KMS-11 (cell line): ENCODE measurements at regions not wholly inside any gene's neighbourhood (a gene's known extent, or its start where the extent isn't known, plus 50 kb on each side); places are given as distances from the start of the nearest gene placed in this dataset.

Experiments
- H2AFZ ChIP-seq: fragments of 200-600 bp; sonication (generic); 2 replicates; pipeline ENCODE4 v1.6.1; 2016; ENCODE audit warnings: antibody characterized with exemption, mixed run types, low read depth
- H3K27ac ChIP-seq: fragments of 200-600 bp; sonication (generic); 2 replicates; pipeline ENCODE4 v1.6.1; 2016; ENCODE audit warnings: mild to moderate bottlenecking, mixed run types
- H3K27me3 ChIP-seq: fragments of 200-600 bp; sonication (generic); 2 replicates; pipeline ENCODE4 v1.6.1; 2017; ENCODE audit warnings: mild to moderate bottlenecking, low read depth, mixed run types, moderate library complexity; ENCODE audit not compliant: insufficient read depth
- H3K36me3 ChIP-seq: fragments of 200-600 bp; sonication (generic); 2 replicates; pipeline ENCODE4 v1.6.1; 2017; ENCODE audit warnings: mild to moderate bottlenecking, mixed run types; ENCODE audit not compliant: insufficient read depth
- H3K4me1 ChIP-seq: fragments of 200-600 bp; sonication (generic); 2 replicates; pipeline ENCODE4 v1.6.1; 2016; ENCODE audit warnings: mild to moderate bottlenecking, low read depth, mixed run types; ENCODE audit not compliant: poor library complexity, severe bottlenecking
- H3K4me2 ChIP-seq: fragments of 200-600 bp; sonication (generic); 2 replicates; pipeline ENCODE4 v1.7.0; 2016; ENCODE audit warnings: mild to moderate bottlenecking, mixed run types
- H3K4me3 ChIP-seq: fragments of 200-600 bp; sonication (generic); IDR thresholded peaks from 2 replicates; pipeline ENCODE4 v1.6.1; 2017; ENCODE audit warnings: low read depth, low read length, mixed read lengths; ENCODE audit not compliant: insufficient read depth
- H3K79me2 ChIP-seq: fragments of 200-600 bp; sonication (generic); 2 replicates; pipeline ENCODE4 v1.6.1; 2016; ENCODE audit warnings: low read depth, mixed run types; ENCODE audit not compliant: insufficient read depth
- H3K9ac ChIP-seq: fragments of 200-600 bp; sonication (generic); 2 replicates; pipeline ENCODE4 v1.6.1; 2016; ENCODE audit warnings: mild to moderate bottlenecking, mixed run types
- H4K20me1 ChIP-seq: fragments of 200-600 bp; sonication (generic); 2 replicates; pipeline ENCODE4 v1.6.1; 2016; ENCODE audit warnings: mild to moderate bottlenecking, mixed run types; ENCODE audit not compliant: insufficient read depth
- CTCF ChIP-seq: fragments of 200-600 bp; sonication (generic); conservative IDR thresholded peaks from 2 replicates; pipeline ENCODE4 v1.6.1; 2017; ENCODE audit warnings: low read depth, mild to moderate bottlenecking, antibody characterized with exemption, low read length, moderate library complexity, mixed read lengths

DNA sequence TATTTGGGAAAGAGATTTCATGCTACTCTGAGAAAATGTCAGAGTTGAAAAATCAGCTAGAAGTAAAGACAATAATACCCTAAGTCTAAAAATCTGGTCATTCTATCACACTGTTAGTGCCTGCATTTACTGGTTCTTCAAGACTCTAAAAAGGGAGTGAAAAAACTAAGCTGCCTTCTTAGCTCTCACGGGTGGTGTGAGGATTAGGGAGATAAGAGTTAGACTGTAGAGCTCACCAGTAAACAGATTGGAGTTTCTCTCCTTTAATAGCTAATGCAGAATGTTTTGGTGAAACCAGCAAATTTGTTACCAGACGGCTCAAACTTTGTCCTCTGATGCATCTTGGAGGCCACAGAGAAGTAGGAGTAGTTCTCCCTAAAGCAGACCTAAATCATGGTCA is 135.0 kb upstream of the OTX2 start:
- TF ChIP-seq CTCF, result no peak
- Histone ChIP-seq H3K79me2 (no peaks in the 10 kb centered on the region), H3K4me2 (no peak overlapping the region), H2AFZ (no peak overlapping the region), H4K20me1 (no peaks in the 10 kb centered on the region), H3K36me3 (no peaks in the 10 kb centered on the region), H3K9ac (no peak overlapping the region), H3K4me1 (no peaks in the 10 kb centered on the region), H3K27ac (no peak overlapping the region), H3K4me3 (no peak overlapping the region), H3K27me3 (no peaks in the 10 kb centered on the region)

DNA sequence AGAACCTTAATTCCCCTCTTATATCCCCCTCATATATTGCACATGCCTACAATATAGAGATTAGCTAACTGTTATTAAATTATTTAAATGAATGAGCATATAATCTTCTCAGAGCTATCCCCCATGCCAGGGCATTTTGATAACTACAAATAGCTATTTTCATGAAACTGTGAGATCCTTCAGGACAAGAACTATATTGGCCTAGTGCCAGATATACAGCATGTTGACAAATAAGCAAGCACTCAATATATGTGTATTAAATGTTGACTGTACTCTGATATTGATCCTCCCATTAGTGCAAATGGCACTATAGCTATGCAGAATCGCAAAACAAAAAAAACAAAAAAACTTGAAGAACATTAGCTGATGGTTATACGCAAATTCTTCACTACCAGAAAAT is 134.1 kb upstream of the OTX2 start:
- Histone ChIP-seq H3K27ac (no peak overlapping the region), H3K4me3 (no peak overlapping the region), H3K4me1 (no peaks in the 10 kb centered on the region), H3K36me3 (no peaks in the 10 kb centered on the region), H4K20me1 (no peaks in the 10 kb centered on the region), H3K27me3 (no peaks in the 10 kb centered on the region), H2AFZ (no peak overlapping the region), H3K9ac (no peak overlapping the region), H3K4me2 (no peak overlapping the region), H3K79me2 (no peaks in the 10 kb centered on the region)
- no peak for TF ChIP-seq CTCF

DNA sequence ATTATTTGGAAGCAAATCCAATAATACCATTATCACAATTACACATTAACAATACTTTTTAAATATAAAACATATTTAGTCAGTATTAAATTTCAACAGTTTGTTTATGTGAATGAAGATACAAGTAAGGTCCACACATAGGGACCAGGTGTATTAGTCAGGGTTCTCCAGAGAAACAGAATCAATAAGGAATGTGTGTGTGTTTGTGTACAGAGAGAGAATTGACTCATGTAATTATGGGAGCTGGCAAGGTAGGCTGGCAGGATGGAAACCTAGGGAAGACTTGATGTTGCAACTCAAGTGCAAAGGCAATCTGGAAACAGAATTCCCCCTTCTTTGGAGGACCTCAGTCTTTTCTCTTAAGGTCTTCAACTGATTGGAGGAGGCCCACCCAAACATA is 123.2 kb upstream of the OTX2 start:
- H3K36me3 ChIP-seq, result no peaks in the 10 kb centered on the region
- H3K4me2 ChIP-seq, result no peak overlapping the region
- no peaks in the 10 kb centered on the region for H3K4me1 ChIP-seq
- no peaks in the 10 kb centered on the region for H3K79me2 ChIP-seq
- no peak for TF ChIP-seq CTCF
- no peak overlapping the region for H3K27ac ChIP-seq
- H3K27me3 ChIP-seq, result no peaks in the 10 kb centered on the region
- no peaks in the 10 kb centered on the region for H4K20me1 ChIP-seq
- H2AFZ ChIP-seq, result no peak overlapping the region
- H3K9ac ChIP-seq, result no peak overlapping the region
- no peak overlapping the region for H3K4me3 ChIP-seq

DNA sequence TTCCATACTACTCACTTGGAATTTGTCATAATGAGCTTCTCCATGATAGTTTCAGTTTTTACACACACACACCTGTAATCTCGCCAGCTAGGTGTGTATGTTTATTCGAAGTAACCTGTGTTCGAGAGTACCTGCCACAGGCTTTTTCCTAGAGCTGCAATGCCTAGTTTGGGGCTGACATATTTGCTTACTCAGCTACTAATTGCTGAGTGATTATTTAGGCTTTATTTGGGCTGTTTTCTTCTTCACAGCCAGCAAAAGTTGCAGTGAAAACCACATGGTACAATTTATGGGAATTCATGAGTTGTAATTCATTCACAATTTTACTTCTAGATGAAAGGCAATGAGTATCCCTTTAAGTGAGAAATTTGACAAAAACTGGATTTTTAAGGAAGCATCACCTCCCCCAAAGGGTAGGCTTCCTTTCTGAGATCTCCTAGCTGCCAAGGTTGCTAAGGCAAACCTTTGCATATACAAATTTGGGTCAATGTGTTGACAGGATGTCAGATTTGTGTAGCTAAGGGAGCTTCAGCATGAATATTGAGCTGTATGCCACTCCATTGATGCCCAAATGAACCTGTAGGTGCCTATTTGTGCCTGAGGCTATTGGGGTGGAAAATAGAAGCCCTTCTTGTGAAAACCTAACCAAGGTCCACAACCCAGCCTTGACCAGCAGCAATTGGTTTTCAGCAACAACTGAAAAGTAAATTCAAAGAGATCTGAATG is 108.7 kb upstream of the OTX2 start:
- H3K4me3 ChIP-seq, result no peak overlapping the region
- H3K27ac ChIP-seq, result no peak overlapping the region
- no peaks in the 10 kb centered on the region for H3K36me3 ChIP-seq
- H3K9ac ChIP-seq, result no peak overlapping the region
- H3K4me1 ChIP-seq, result no peaks in the 10 kb centered on the region
- no peak overlapping the region for H2AFZ ChIP-seq
- no peak overlapping the region for H3K4me2 ChIP-seq
- H4K20me1 ChIP-seq, result no peaks in the 10 kb centered on the region
- TF ChIP-seq CTCF, result no peak
- H3K27me3 ChIP-seq, result no peaks in the 10 kb centered on the region
- no peaks in the 10 kb centered on the region for H3K79me2 ChIP-seq
